ENCODE measurements at regions not wholly inside any gene's neighbourhood (a gene's known extent, or its start where the extent isn't known, plus 50 kb on each side); places are given as distances from the start of the nearest gene placed in this dataset.

DNA sequence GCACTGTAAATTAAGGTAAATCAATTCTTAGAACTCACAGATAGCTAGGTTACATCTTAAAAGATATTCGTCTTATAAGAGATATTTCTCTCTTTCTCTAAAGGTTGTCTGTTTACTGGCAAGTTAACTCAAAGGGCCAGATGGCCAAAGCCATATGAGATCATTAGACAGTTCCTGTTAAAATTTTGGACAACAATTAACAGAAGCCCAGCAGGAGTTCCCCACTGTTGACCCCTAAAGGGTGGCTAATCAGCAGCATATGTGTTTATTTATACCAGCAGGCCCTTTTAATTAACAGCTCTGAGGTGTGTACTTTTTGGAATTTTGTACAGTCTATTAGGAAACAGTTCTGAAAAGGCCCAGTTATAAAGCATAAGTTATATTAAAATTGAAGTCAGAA lies 245.8 kb downstream of the LIG4 start:
- Histone ChIP-seq H3K4me3 (no peak overlapping the region), H3K27ac (no peak overlapping the region), H3K27me3 (no peaks in the 10 kb centered on the region), H3K9me3 (no peaks in the 10 kb centered on the region), H3K36me3 (no peaks in the 10 kb centered on the region), H3K4me1 (no peaks in the 10 kb centered on the region)
- no peak for TF ChIP-seq CTCF (IDR thresholded peaks at IDR 0.05)
- no peak for TF ChIP-seq POLR2A (IDR thresholded peaks at IDR 0.05)
- no peak for DNase-seq
- intact Hi-C loops (cut with DNase I; ENCODE audit: low total_unique reads), result no loop called here

DNA sequence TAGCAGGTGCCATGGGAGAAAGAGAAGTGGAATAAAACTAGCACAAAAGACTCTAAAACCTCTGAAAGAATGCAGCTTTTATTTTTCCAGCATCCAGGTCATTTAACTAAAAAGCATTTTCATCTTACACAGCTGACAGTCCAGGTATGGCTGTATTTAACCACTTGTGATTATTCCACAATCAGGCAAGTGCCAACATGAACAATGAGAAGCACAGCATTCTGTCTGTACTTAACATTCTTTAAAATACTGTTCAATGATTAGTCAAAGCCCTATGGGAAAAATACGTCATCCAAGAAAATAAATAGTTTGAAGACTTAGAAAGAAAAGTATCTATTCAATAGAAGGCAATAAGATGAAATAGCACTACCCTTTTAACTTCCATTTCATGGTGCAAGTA lies 246.9 kb downstream of the LIG4 start:
- intact Hi-C loops (cut with DNase I; ENCODE audit: low total_unique reads), result no loop called here
- H3K4me3 ChIP-seq, result no peak overlapping the region
- no peak for DNase-seq
- no peaks in the 10 kb centered on the region for H3K4me1 ChIP-seq
- no peaks in the 10 kb centered on the region for H3K36me3 ChIP-seq
- no peak for TF ChIP-seq POLR2A (IDR thresholded peaks at IDR 0.05)
- no peak for TF ChIP-seq CTCF (IDR thresholded peaks at IDR 0.05)
- no peak overlapping the region for H3K27ac ChIP-seq
- H3K9me3 ChIP-seq, result no peaks in the 10 kb centered on the region
- no peaks in the 10 kb centered on the region for H3K27me3 ChIP-seq

DNA sequence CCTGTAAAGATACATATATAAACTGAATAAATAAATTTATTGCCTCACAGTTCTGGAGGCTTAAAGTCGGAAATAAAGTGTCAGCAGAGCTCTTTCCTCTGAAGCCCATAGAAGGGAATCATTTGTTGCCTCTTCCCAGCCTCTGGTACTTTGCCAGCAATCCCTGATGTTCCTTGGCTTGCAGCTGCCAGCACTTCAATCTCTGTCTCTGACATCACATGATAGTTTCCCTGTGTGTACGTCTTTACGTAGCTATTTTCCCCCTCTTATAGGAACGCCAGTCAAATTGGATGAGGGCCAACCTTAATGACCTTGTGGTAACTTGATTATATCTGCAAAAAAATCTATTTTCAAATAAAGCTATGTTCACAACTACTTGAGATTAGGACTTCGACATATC lies 250.9 kb downstream of the LIG4 start:
- no peaks in the 10 kb centered on the region for H3K4me1 ChIP-seq
- no peaks in the 10 kb centered on the region for H3K27me3 ChIP-seq
- H3K36me3 ChIP-seq, result no peaks in the 10 kb centered on the region
- H3K27ac ChIP-seq, result no peak overlapping the region
- TF ChIP-seq CTCF (IDR thresholded peaks at IDR 0.05), result no peak
- no peak for TF ChIP-seq POLR2A (IDR thresholded peaks at IDR 0.05)
- no peaks in the 10 kb centered on the region for H3K9me3 ChIP-seq
- intact Hi-C loops (cut with DNase I; ENCODE audit: low total_unique reads), result no loop called here
- DNase-seq, result no peak
- no peak overlapping the region for H3K4me3 ChIP-seq

DNA sequence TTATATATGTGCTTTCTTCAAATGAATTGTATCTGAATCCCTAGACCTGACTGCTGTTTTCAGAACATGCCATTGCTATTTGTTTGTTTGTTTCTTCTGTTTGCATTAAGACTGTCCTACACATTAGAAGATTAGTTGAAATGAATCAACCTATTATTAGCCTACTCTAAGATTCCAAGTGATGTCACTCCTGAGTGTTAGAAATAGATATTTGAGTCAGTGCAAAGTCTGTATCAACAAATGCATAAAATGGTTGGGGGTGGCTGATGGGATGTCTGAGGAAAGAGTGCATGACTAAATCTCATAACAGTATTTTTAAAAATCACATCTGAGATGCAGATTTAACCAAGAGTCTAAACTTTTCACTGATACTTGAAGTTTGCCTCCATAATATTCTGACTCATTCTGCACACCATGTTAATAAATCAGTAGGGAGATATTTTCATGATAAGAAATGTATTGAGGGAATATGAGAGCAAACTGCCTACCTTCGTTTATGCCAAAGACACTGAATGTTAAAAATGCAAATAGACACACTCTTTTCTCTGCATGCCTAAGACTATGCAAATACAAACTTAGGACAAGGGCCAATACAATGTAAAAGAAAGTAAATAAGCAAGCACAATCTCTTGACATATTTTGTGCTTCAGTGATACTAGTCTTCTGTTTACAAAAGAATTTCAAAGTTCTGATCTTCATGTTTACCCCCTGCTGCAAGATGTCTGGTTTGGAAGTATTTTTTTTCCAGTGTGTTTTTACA lies 253.3 kb downstream of the LIG4 start:
- H3K36me3 ChIP-seq, result no peaks in the 10 kb centered on the region
- H3K4me3 ChIP-seq, result no peak overlapping the region
- H3K27ac ChIP-seq, result no peak overlapping the region
- no peaks in the 10 kb centered on the region for H3K9me3 ChIP-seq
- no peaks in the 10 kb centered on the region for H3K27me3 ChIP-seq
- no peak for DNase-seq
- intact Hi-C loops (cut with DNase I; ENCODE audit: low total_unique reads), result no loop called here
- TF ChIP-seq POLR2A (IDR thresholded peaks at IDR 0.05) (no peak), CTCF (IDR thresholded peaks at IDR 0.05) (no peak)
- H3K4me1 ChIP-seq, result no peaks in the 10 kb centered on the region

DNA sequence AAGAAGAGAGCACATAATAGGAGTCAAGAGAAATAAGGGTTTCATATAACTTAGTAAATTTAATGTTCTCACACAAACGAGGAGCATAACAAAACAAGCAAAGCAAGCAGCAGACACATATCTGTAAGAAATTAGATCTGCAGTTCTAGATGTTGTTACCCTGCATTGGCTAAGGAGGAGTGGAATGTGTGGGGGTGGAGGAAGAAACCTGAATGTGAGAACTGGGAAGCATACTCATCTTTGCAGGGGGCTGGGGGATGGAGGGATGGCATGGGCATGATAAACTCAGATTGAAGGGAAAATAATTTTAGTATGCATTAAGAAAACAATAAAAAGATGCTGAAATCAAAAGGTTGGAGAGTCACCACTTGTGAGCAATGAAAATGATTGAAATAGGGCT lies 255.0 kb downstream of the LIG4 start:
- H3K27me3 ChIP-seq, result no peaks in the 10 kb centered on the region
- no peak overlapping the region for H3K27ac ChIP-seq
- H3K9me3 ChIP-seq, result no peaks in the 10 kb centered on the region
- no peak for DNase-seq
- H3K4me3 ChIP-seq, result no peak overlapping the region
- no peaks in the 10 kb centered on the region for H3K36me3 ChIP-seq
- intact Hi-C loops (cut with DNase I; ENCODE audit: low total_unique reads), result no loop called here
- TF ChIP-seq CTCF (IDR thresholded peaks at IDR 0.05) (no peak), POLR2A (IDR thresholded peaks at IDR 0.05) (no peak)
- no peaks in the 10 kb centered on the region for H3K4me1 ChIP-seq
